BJ (cell line): ENCODE measurements at regions not wholly inside any gene's neighbourhood (a gene's known extent, or its start where the extent isn't known, plus 50 kb on each side); places are given as distances from the start of the nearest gene placed in this dataset.

Experiments used
- CTCF ChIA-PET: fragments of 350-600 bp; formaldehyde crosslinking; extraction: SDS; loops from one replicate; lab custom pipeline; 2021; ENCODE audit warnings: antibody characterized with exemption, inconsistent platforms; lab: Yijun Ruan, JAX
- POLR2A ChIA-PET: fragments of 300-600 bp; sonication (Branson Sonifier 250); formaldehyde crosslinking; extraction: SDS; loops from one replicate; lab custom pipeline; 2021; ENCODE audit warnings: antibody characterized with exemption; lab: Charles Lee
- DNase-seq: peaks from one replicate; pipeline ENCODE4 v3.0.0-alpha.2; 2011; ENCODE audit warnings: low read depth
- H3K27me3 ChIP-seq: 2 replicates; pipeline ENCODE4 v1.6.0; 2011; ENCODE audit warnings: low read length; ENCODE audit not compliant: control insufficient read depth, insufficient read depth
- H3K36me3 ChIP-seq: 2 replicates; pipeline ENCODE4 v1.5.1; 2011; ENCODE audit warnings: low read length; ENCODE audit not compliant: control insufficient read depth, insufficient read depth
- H3K4me3 ChIP-seq: 2 replicates; pipeline ENCODE4 v1.5.1; 2011; ENCODE audit warnings: low read depth, mild to moderate bottlenecking, control low read depth, low read length
- CTCF ChIP-seq: IDR thresholded peaks from 2 replicates; pipeline ENCODE4 v1.5.1; 2011; ENCODE audit warnings: low read depth, mild to moderate bottlenecking, control low read depth, inconsistent platforms, low read length, moderate library complexity; ENCODE audit not compliant: insufficient read depth

GRCh38 chr11:116650052-116650451, 122.7 kb downstream of the BUD13 start:
- Histone ChIP-seq H3K4me3 (no peak overlapping the region), H3K36me3 (no peaks in the 10 kb centered on the region), H3K27me3 (peaks cover 3% of the 10 kb centered on the region)
- POLR2A ChIA-PET: no interaction called here
- CTCF ChIA-PET: no interaction called here
- no peak for TF ChIP-seq CTCF
- no peak for DNase-seq

DNA sequence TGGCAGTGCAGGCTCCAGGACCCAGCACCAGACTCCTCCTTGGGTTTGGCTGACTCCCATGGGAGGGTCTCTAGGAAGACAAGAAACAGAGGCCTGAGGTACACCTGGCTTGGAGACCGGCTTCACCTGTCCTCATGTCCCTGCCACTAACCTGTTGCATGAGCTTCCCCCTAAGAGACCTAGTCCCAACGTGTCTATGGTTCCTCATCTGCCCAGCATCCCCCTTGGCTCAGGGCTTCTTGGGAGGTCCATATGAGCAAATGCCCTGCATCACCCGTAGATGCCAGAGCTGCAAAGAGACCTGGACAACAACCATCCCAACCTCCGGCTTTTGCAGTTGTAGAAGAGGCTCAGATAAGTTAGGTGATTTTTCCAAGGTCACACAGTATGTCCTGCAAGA, 123.5 kb downstream of the BUD13 start:
- ChIA-PET CTCF (no interaction called here), POLR2A (no interaction called here)
- Histone ChIP-seq H3K4me3 (no peak overlapping the region), H3K36me3 (no peaks in the 10 kb centered on the region), H3K27me3 (peaks cover 3% of the 10 kb centered on the region)
- TF ChIP-seq CTCF: no peak
- DNase-seq: no peak

DNA sequence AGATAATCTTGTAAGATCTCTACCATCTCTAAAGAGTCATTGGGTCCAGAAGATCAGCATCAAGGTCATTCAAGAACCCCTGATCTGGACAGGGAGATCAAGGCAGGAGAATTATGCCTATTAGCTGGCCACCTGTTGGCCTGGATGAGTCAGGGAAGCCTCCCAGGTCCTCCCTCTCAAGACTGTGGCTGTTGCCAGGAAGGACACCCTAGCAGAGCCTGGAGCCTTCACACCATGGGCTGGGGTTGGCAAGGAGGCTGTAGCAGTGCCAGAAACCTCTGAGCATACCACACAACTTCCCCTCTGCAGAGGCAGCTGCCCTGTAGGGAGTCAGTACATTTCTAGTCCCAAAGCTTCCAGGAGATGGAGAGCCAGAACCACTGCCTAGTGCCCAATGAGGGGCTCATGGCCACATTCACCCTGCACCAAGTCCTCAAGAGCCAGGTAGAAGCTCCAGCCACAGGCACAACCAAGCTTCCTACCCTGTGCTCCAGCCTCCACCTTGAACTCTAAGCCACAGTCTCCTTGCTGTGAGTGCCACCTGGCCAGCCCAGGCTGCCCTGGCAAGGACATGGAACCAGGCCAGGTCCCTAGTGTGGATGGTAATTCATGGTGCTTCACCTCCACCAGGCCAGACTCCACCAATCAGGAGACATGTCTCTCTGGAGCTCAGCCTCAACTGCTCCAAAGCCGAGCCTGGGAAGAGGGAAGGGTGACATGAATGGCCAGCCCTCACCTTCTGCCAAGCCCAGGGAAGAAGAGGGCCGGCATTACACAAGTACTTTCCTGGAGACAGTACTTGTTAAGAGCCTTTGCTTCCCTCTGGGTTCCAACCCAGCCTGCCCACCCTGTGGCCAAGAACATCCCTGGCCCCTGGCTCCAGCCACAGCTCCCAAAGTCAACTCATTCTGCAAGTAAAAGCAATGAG, 124.3 kb downstream of the BUD13 start:
- ChIA-PET CTCF (no interaction called here), POLR2A (no interaction called here)
- TF ChIP-seq CTCF: no peak
- H3K4me3 ChIP-seq: no peak overlapping the region
- no peaks in the 10 kb centered on the region for H3K36me3 ChIP-seq
- DNase-seq: no peak
- peaks cover 3% of the 10 kb centered on the region for H3K27me3 ChIP-seq

DNA sequence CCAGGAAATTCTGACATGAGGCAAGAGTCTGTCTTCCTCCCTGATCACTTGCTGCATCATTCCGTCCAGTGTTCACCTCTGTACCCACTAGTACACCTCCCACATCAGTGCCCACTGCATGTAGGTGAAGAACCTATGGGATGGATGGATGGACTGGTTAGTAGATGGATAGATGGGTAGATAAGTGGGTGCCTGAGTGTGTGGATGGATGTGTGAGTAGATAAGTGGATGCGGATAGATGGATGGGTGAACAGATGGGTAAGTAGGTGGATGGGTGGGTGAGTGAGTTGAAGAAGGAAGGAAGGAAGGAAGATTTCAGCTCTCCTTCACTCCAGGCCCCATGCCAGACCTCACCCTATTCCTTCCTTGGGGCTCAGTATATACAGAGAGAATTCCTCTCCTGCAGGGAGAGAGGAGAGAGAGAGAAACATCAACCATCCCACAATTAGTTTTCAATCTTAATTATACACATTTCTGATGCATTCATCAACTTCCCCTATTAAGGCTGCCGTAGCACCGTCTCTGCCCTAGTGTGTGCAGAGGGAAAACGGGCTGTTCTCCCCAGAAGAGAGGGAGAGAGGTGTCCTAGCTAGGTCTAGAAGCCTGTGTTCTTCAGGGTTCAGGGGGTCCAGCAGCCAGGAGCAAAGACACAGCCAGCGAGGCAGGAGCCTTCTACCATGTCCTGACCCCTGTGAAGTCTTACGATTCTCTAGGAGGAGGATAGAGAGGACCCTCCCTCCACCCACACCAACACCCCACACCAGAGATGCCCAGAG, 125.3 kb downstream of the BUD13 start:
- CTCF ChIA-PET: no interaction called here

More for the DNA sequence above, 125.3 kb downstream of the BUD13 start:
- POLR2A ChIA-PET: no interaction called here
- peaks cover 3% of the 10 kb centered on the region for H3K27me3 ChIP-seq
- no peaks in the 10 kb centered on the region for H3K36me3 ChIP-seq
- no peak for TF ChIP-seq CTCF
- DNase-seq: no peak
- H3K4me3 ChIP-seq: no peak overlapping the region
